HG03280 (cell line): ENCODE measurements at regions not wholly inside any gene's neighbourhood (a gene's known extent, or its start where the extent isn't known, plus 50 kb on each side); places are given as distances from the start of the nearest gene placed in this dataset.

Experiments
- ATAC-seq: cut with Tn5 transposase; IDR thresholded peaks from one replicate; pipeline ENCODE4 v1.9.1; 2021; ENCODE audit warnings: mild to moderate bottlenecking, moderate library complexity; ENCODE audit not compliant: unreplicated experiment

- ATAC-seq = no peak
These were observed 538.5 kb downstream of the BMP2 start for GRCh38 chr20:7305976-7306375.

- ATAC-seq = no peak
These were observed 540.7 kb downstream of the BMP2 start for GRCh38 chr20:7308163-7308562.

DNA sequence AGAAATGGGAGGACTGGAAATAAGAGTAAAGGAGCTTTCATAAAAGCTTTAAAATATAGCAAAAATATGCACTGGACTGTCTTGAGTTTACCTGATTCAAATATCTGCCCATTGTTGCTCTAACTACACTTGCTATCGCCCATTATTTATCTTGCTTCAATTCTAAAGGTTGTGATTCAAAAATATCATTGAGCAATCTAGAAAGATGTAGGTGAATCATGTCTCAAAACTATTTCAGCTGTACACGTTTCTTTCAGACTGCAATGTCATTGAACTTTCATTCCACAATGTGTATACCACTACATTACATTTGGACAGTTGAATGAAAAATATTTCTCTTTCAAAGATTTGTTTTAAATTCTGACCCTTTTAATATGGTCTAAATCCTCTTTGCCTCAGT lies 545.6 kb downstream of the BMP2 start:
- no peak for ATAC-seq

GRCh38 chr20:7323957-7324356 lies 556.5 kb downstream of the BMP2 start:
- no peak for ATAC-seq

- ATAC-seq = no peak
These were observed 560.3 kb downstream of the BMP2 start for GRCh38 chr20:7327810-7328209.

DNA sequence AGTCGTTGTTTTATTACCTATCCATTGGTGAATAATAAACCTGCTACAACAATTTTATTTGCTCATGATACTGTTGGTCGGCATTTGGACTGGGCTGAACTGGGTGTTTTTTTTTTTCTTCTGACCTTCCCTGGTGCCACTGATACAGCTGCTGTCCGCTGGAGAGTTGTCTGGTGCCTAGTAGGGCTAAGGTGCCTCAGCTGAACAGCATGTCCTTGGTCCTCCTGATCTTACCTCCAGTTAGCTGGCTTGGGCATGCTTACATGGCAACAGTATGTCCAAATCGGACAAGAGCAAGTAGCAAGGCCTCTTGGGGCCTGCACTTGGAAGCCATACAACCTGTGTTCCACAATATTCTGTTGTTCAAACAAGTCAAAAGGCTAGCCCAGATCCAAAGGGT lies 563.4 kb downstream of the BMP2 start:
- no peak for ATAC-seq

GRCh38 chr20:7332169-7332568 lies 564.7 kb downstream of the BMP2 start:
- ATAC-seq = no peak

GRCh38 chr20:7333841-7334240 lies 566.4 kb downstream of the BMP2 start:
- no peak for ATAC-seq

DNA sequence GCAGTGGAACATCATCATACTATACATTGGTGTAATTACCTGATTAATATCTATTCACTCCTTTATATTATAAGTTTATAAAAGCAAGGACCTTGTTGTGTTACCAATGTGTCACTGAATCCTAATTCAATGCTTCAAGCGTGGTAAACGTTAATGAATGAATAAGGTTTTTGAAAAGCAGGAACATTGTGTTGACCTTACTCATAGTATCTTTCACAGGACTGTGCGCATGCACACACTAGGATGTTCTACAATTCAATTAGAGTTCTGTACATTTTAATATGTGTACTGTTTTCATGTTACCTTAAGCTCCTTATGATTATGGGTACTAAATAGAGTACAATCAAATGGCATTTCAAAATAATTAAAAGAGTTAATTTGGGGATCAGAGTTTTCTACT lies 578.5 kb downstream of the BMP2 start:
- ATAC-seq = no peak

DNA sequence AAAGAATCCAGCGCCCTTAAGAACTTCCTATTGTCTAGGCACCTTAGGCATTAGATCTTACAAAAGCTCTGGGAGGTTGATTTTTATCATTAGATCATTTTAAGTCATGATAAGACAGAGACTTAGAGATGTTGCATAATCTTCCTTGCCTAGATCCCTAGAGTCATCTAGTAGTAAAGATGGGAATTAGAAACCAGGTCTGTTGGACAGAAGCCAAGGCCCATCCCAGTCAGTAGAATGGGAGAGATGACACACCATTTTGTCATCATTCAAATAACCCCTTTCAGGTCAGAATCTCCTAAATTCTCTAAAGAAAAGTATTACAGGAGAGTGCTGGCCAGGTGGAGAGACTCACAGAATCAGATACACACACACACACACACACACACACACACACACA lies 579.1 kb downstream of the BMP2 start:
- no peak for ATAC-seq

DNA sequence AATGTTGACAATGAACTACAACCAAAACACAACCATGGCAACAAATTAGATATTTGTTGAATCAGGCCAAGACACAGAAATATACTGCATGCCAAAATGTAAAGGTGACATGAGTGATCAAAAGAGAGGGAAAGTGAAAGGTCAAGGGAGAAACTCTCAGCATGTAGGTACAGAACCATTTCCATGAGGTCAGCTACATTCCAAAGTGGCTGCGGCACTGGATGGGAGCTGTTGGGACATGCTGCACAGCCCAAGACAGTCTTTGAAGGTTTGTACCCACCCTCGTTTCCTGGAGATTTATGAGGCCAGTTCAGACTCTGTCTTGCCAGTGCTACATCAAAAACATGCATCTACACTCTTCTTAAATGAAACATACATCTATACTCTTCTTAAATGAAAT lies 579.9 kb downstream of the BMP2 start:
- ATAC-seq = no peak

DNA sequence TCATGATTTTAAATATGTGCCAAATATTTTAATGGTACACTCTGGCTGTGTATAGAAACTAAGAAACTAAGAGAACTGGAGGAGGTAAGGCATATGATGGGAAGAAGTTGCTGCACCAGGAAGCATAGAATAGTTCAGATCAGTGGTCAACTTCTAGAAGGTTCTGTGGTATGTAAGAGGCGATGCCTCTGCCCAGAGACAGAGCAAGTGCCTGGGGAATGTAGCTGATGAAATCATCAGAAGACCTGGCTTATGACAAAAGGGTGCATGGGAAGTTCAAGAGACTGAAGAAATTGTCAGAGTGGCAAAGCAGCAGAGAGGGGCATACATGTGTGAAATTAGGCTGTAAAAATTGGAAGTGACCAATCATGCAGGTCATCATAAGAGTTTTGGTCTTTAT lies 580.8 kb downstream of the BMP2 start:
- ATAC-seq = no peak

GRCh38 chr20:7352165-7352564 lies 584.7 kb downstream of the BMP2 start:
- no peak for ATAC-seq

DNA sequence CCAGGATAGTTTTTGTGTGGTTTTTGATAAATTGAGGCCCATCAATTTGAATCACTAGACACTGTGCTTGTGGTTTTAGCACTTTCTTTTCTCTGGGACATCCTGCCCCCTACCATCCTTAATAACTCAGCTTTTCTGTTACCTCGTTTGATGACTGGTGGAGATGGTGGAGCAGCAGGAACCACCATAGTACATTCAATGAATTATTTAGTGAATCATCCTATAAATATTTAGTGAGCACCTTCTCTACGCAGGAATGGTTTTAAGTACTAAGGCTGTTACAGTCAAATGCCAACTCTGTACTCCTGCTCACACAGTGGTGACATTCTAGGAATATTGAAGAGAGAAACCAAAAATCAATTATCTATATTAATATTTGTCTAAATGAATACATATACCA lies 585.2 kb downstream of the HAO1 start:
- ATAC-seq = no peak

DNA sequence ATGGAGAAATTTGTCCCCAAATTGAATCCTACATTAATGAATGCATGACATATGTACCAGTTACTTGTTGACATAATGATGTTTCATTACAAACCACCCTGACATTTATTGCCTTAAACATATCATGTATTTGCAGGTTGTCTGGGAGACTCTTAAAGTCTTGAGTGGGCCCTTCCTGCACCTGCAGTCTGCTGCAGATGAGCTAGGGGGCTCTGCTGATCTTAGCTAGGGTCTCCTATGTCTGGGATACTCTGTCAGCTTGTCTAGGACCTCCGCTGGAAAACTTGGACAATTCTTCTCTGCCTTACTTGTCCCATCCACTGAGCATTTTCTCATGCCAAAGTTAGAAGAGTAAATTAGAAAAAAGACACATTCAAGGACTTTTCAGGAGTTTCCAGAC lies 581.6 kb downstream of the HAO1 start:
- ATAC-seq = no peak

GRCh38 chr20:7359739-7360138 lies 580.5 kb downstream of the HAO1 start:
- no peak for ATAC-seq

DNA sequence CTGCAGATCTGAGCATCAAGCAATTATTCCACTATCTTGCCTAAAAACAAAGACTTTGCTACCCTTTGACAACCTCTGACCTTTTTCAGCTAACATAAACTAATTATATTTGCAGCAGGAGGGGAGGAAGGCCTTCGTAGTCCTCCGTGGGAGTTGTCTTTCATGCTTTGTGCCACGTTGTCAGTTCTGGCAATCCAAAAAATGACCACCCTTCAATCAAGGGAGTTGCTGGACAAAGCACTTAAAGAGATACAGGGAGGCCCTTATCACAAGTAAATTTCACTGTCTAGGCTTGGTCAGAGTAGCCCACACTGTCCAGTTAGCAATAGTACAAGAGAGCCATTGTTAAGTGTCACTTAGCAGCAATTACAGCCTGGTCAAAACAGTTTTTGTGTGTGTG lies 578.9 kb downstream of the HAO1 start:
- no peak for ATAC-seq

- ATAC-seq = no peak
These were observed 578.3 kb downstream of the HAO1 start for GRCh38 chr20:7361931-7362330.

DNA sequence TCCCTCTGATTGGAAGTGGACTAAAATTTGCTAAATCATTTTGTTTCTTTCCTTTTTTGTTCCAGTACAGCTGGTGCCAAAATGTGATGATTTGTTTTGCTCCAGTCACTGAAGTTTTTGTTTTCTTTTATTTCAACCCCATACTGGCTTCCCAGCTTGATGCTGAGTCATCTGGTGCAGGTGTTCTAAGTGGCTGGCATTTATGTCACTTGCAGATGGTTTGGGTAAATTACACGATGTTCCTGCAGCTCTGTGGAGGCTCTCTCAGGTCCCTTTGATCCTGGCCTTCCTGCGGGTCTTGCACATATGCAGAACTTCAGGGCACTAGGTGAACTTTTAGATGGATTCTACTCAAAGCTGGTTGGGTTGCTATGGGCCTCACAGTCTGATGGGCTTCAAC lies 577.7 kb downstream of the HAO1 start:
- ATAC-seq = no peak

DNA sequence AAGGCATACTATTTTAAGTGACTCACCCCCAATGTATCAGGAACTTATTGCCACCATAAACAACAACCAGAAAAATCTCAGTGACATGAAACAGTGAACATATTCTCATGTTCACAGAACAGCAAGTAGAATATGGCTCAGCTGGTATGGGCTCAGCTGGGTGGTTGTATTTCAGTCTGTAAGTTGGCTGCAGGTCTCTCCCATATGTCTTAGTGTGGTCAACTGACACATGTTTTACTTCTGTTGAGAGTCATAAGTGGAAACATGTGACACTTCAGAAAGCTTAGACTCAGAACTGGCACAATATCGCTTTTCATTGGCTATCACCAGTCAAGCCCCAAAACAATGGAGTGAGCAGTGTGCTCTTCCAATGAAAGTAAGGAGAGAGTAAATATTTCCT lies 574.1 kb downstream of the HAO1 start:
- no peak for ATAC-seq

- no peak for ATAC-seq
These were observed 568.6 kb downstream of the HAO1 start for GRCh38 chr20:7371518-7372163.

GRCh38 chr20:7375905-7376304 lies 564.4 kb downstream of the HAO1 start:
- no peak for ATAC-seq

- ATAC-seq = no peak
These were observed 561.2 kb downstream of the HAO1 start for GRCh38 chr20:7378864-7379605.
